ENCODE measurements at regions not wholly inside any gene's neighbourhood (a gene's known extent, or its start where the extent isn't known, plus 50 kb on each side); places are given as distances from the start of the nearest gene placed in this dataset.

- Histone ChIP-seq H3K9ac (ENCODE audit: low read depth, low read length) (no peak overlapping the region), H3K27ac (ENCODE audit: low read depth, low read length) (no peak overlapping the region), H3K36me3 (ENCODE audit: control insufficient read depth, insufficient read depth, low read length) (no peaks in the 10 kb centered on the region), H3K4me1 (ENCODE audit: control insufficient read depth, insufficient read depth, low read length) (peaks cover 4% of the 10 kb centered on the region; the same call in 1 of the 2 replicates), H3K27me3 (ENCODE audit: control insufficient read depth, insufficient read depth, low read length) (no peaks in the 10 kb centered on the region), H3K4me3 (ENCODE audit: low read depth, low read length) (no peak overlapping the region), H3K9me3 (ENCODE audit: control insufficient read depth, insufficient read depth, low read length) (no peaks in the 10 kb centered on the region)
These were observed 107.0 kb downstream of the VEGFA start for GRCh38 chr6:43877036-43877435.

- no peak overlapping the region for H3K4me3 ChIP-seq (ENCODE audit: low read depth, low read length)
- H3K27ac ChIP-seq (ENCODE audit: low read depth, low read length) = no peak overlapping the region
- H3K27me3 ChIP-seq (ENCODE audit: control insufficient read depth, insufficient read depth, low read length) = no peaks in the 10 kb centered on the region
- peaks cover 4% of the 10 kb centered on the region; the same call in 1 of the 2 replicates for H3K4me1 ChIP-seq (ENCODE audit: control insufficient read depth, insufficient read depth, low read length)
- no peak overlapping the region for H3K9ac ChIP-seq (ENCODE audit: low read depth, low read length)
- no peaks in the 10 kb centered on the region for H3K36me3 ChIP-seq (ENCODE audit: control insufficient read depth, insufficient read depth, low read length)
- H3K9me3 ChIP-seq (ENCODE audit: control insufficient read depth, insufficient read depth, low read length) = no peaks in the 10 kb centered on the region
These were observed 106.6 kb downstream of the VEGFA start for GRCh38 chr6:43876602-43877001.

- peaks cover 4% of the 10 kb centered on the region; the same call in 1 of the 2 replicates for H3K4me1 ChIP-seq (ENCODE audit: control insufficient read depth, insufficient read depth, low read length)
- no peak overlapping the region for H3K9ac ChIP-seq (ENCODE audit: low read depth, low read length)
- H3K27ac ChIP-seq (ENCODE audit: low read depth, low read length) = no peak overlapping the region
- H3K4me3 ChIP-seq (ENCODE audit: low read depth, low read length) = no peak overlapping the region
- no peaks in the 10 kb centered on the region for H3K36me3 ChIP-seq (ENCODE audit: control insufficient read depth, insufficient read depth, low read length)
- H3K9me3 ChIP-seq (ENCODE audit: control insufficient read depth, insufficient read depth, low read length) = no peaks in the 10 kb centered on the region
- no peaks in the 10 kb centered on the region for H3K27me3 ChIP-seq (ENCODE audit: control insufficient read depth, insufficient read depth, low read length)
These were observed 106.0 kb downstream of the VEGFA start for GRCh38 chr6:43875849-43876572.

GRCh38 chr6:43874814-43875590, 105.0 kb downstream of the VEGFA start:
- Histone ChIP-seq H3K4me1 (ENCODE audit: control insufficient read depth, insufficient read depth, low read length) (peaks cover 7% of the 10 kb centered on the region; the same call in 1 of the 2 replicates), H3K9ac (ENCODE audit: low read depth, low read length) (no peak overlapping the region), H3K4me3 (ENCODE audit: low read depth, low read length) (no peak overlapping the region), H3K27ac (ENCODE audit: low read depth, low read length) (no peak overlapping the region), H3K36me3 (ENCODE audit: control insufficient read depth, insufficient read depth, low read length) (no peaks in the 10 kb centered on the region), H3K27me3 (ENCODE audit: control insufficient read depth, insufficient read depth, low read length) (no peaks in the 10 kb centered on the region), H3K9me3 (ENCODE audit: control insufficient read depth, insufficient read depth, low read length) (no peaks in the 10 kb centered on the region)

- Histone ChIP-seq H3K36me3 (ENCODE audit: control insufficient read depth, insufficient read depth, low read length) (no peaks in the 10 kb centered on the region), H3K27ac (ENCODE audit: low read depth, low read length) (no peak overlapping the region), H3K27me3 (ENCODE audit: control insufficient read depth, insufficient read depth, low read length) (no peaks in the 10 kb centered on the region), H3K4me1 (ENCODE audit: control insufficient read depth, insufficient read depth, low read length) (peaks cover 12% of the 10 kb centered on the region; the same call in 1 of the 2 replicates), H3K9ac (ENCODE audit: low read depth, low read length) (no peak overlapping the region), H3K9me3 (ENCODE audit: control insufficient read depth, insufficient read depth, low read length) (no peaks in the 10 kb centered on the region), H3K4me3 (ENCODE audit: low read depth, low read length) (no peak overlapping the region)
These were observed 104.0 kb downstream of the VEGFA start for GRCh38 chr6:43873806-43874714.

GRCh38 chr6:43871933-43872332, 101.9 kb downstream of the VEGFA start:
- Histone ChIP-seq H3K4me1 (ENCODE audit: control insufficient read depth, insufficient read depth, low read length) (peaks cover 12% of the 10 kb centered on the region; the same call in 1 of the 2 replicates), H3K27ac (ENCODE audit: low read depth, low read length) (no peak overlapping the region), H3K27me3 (ENCODE audit: control insufficient read depth, insufficient read depth, low read length) (no peaks in the 10 kb centered on the region), H3K9ac (ENCODE audit: low read depth, low read length) (no peak overlapping the region), H3K4me3 (ENCODE audit: low read depth, low read length) (no peak overlapping the region), H3K9me3 (ENCODE audit: control insufficient read depth, insufficient read depth, low read length) (no peaks in the 10 kb centered on the region), H3K36me3 (ENCODE audit: control insufficient read depth, insufficient read depth, low read length) (no peaks in the 10 kb centered on the region)

- no peak overlapping the region for H3K4me3 ChIP-seq (ENCODE audit: low read depth, low read length)
- H3K27ac ChIP-seq (ENCODE audit: low read depth, low read length) = no peak overlapping the region
- no peak overlapping the region for H3K9ac ChIP-seq (ENCODE audit: low read depth, low read length)
- H3K27me3 ChIP-seq (ENCODE audit: control insufficient read depth, insufficient read depth, low read length) = no peaks in the 10 kb centered on the region
- H3K9me3 ChIP-seq (ENCODE audit: control insufficient read depth, insufficient read depth, low read length) = no peaks in the 10 kb centered on the region
- no peaks in the 10 kb centered on the region for H3K36me3 ChIP-seq (ENCODE audit: control insufficient read depth, insufficient read depth, low read length)
- H3K4me1 ChIP-seq (ENCODE audit: control insufficient read depth, insufficient read depth, low read length) = peaks cover 12% of the 10 kb centered on the region; the same call in 1 of the 2 replicates
These were observed 101.3 kb downstream of the VEGFA start for GRCh38 chr6:43871284-43871683.

- Histone ChIP-seq H3K4me1 (ENCODE audit: control insufficient read depth, insufficient read depth, low read length) (peaks cover 16% of the 10 kb centered on the region; the same call in 1 of the 2 replicates), H3K9ac (ENCODE audit: low read depth, low read length) (no peak overlapping the region), H3K27me3 (ENCODE audit: control insufficient read depth, insufficient read depth, low read length) (no peaks in the 10 kb centered on the region), H3K4me3 (ENCODE audit: low read depth, low read length) (no peak overlapping the region), H3K27ac (ENCODE audit: low read depth, low read length) (no peak overlapping the region), H3K9me3 (ENCODE audit: control insufficient read depth, insufficient read depth, low read length) (no peaks in the 10 kb centered on the region), H3K36me3 (ENCODE audit: control insufficient read depth, insufficient read depth, low read length) (no peaks in the 10 kb centered on the region)
These were observed 100.7 kb downstream of the VEGFA start for GRCh38 chr6:43870660-43871061.

- no peak overlapping the region for H3K4me3 ChIP-seq (ENCODE audit: low read depth, low read length)
- no peaks in the 10 kb centered on the region for H3K36me3 ChIP-seq (ENCODE audit: control insufficient read depth, insufficient read depth, low read length)
- H3K27ac ChIP-seq (ENCODE audit: low read depth, low read length) = no peak overlapping the region
- peaks cover 16% of the 10 kb centered on the region; the same call in 1 of the 2 replicates for H3K4me1 ChIP-seq (ENCODE audit: control insufficient read depth, insufficient read depth, low read length)
- H3K9me3 ChIP-seq (ENCODE audit: control insufficient read depth, insufficient read depth, low read length) = no peaks in the 10 kb centered on the region
- no peaks in the 10 kb centered on the region for H3K27me3 ChIP-seq (ENCODE audit: control insufficient read depth, insufficient read depth, low read length)
- no peak overlapping the region for H3K9ac ChIP-seq (ENCODE audit: low read depth, low read length)
These were observed 100.0 kb downstream of the VEGFA start for GRCh38 chr6:43869792-43870659.

All from HUES48 (cell line).